Omental fat pad (tissue), 3 donors: ENCODE measurements at regions not wholly inside any gene's neighbourhood (a gene's known extent, or its start where the extent isn't known, plus 50 kb on each side); places are given as distances from the start of the nearest gene placed in this dataset.

ENCODE experiments used
- ATAC-seq: fragments of 150-250 bp; one replicate; pipeline ENCODE4 v1.9.1; 2016; ENCODE audit warnings: mild to moderate bottlenecking, moderate library complexity; ENCODE audit not compliant: low FRiP score
- DNase-seq: peaks from one replicate; pipeline ENCODE4 v3.0.0-alpha.2; 2019; ENCODE audit warnings: low spot score
- CTCF ChIP-seq, 3 donors: fragments of 450-650 bp; IDR thresholded peaks; one replicate each; pipeline ENCODE4 v1.5.1; 2016 to 2017; ENCODE audit warnings: antibody characterized with exemption in 3 of 3, mild to moderate bottlenecking in 3 of 3, moderate library complexity in 2 of 3

DNA sequence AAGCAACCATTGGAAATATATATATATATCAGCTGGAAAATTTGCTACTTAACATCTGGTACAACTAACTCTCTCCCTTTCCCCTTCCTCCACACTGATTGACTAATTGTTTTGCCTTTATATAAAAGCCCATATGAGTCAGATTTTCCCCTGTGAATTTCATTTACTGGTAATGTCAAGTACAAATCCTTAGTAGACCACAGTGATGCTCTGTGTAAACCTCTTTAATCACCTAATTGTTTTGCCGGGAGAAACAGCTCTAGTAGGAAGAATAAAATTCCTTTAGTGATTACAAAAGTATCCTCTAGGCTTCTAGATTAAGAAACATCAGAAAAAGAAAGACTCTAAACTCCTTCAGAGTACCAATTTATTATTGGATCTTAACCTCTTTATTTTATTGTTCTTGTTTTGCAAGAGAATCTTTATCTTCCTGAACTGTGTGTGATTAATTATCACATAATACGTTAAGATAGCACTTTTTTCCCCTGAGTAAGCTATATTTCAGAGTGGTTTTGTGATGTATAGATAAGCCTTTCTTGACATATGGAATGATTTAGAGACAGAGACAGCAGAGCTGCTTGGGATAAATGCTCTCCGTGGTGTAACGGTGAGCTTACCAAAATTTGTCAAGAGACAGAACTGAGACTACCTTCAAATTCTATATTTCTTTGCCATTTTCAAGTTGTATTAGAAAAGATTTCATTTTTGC, 1606.4 kb upstream of the TENM3 start:
- ATAC-seq (no peak), DNase-seq (no peak)
- no peak for TF ChIP-seq CTCF (IDR thresholded peaks at IDR 0.05)

DNA sequence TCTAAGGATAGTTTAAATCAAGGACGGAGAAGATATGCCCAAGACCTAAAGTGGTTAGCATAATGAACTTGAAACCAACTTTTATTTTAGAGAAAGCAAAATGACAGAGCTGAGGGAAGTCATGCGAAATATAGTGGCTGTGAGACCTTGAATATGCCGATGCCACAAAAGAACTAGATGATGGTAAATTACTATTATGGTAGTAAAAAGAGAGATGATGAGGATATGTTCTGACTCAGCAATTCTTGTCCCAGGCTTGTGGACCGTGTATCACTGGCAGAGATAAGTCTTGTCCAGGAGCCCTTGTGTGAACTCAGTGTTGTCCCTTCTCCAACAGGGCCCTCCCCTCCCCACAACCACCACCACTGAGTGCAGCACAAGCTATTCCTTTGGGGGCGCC, 1605.6 kb upstream of the TENM3 start:
- DNase-seq (no peak), ATAC-seq (no peak)
- TF ChIP-seq CTCF (IDR thresholded peaks at IDR 0.05), result no peak

DNA sequence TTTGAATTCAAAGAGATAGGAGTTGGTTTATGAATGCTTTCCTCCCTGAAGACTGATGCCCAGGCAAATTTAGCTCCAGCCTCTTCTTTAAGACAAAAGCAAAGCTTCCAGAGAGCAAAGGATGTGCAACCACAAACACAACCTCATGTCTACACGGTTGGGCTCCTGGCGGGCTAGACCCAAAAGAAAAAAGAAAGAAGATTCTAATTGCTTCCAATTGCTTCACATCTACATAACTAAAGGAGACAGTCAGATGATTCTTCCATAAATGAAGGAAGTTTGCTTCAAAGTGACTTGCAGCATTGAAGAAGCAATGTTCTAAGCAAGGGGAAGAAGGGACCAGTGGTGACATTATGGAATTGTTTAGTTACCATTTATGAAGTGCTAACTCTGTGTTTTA, 1603.0 kb upstream of the TENM3 start:
- TF ChIP-seq CTCF (IDR thresholded peaks at IDR 0.05), result no peak
- no peak for ATAC-seq
- no peak for DNase-seq

DNA sequence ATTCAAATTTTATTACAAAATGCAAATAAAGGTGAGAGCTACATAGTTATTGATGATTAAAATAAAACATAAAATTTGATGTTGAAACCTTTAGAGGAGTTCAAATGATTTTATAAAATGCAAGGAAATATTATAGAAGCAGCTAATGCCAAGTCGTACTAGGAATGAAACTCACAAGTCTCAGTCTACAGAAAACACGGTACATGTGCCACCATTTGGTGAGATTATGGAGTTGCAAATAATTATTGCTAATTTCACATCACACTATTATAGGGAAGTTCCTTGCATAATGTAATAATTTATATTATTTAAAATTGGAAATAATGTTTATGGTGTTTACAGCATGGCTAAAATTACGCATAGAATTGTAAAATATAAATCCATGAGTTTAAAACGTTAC, 1601.7 kb upstream of the TENM3 start:
- ATAC-seq (no peak), DNase-seq (no peak)
- TF ChIP-seq CTCF (IDR thresholded peaks at IDR 0.05), result no peak

GRCh38 chr4:180642732-180643131, 1600.5 kb upstream of the TENM3 start:
- ATAC-seq (no peak), DNase-seq (no peak)
- no peak for TF ChIP-seq CTCF (IDR thresholded peaks at IDR 0.05)

DNA sequence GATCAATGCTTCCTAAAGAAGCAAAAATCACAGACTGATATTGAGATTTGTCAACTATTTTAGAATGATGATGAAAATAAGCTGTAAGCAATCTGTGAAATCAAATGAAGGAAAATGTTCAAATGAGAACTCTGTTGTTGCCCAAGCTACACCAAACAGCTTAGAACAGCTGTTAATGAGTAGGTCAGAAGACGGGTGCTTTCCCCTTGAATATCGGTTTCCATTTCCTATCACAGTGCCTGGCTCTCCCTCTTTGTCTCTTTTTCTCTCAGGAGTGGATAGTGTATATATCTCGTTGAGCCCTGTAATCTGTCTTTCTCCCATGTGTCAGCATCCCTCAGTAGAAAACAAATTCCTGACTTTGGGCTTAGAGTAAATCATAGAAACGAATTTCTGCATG, 1592.9 kb upstream of the TENM3 start:
- no peak for TF ChIP-seq CTCF (IDR thresholded peaks at IDR 0.05)

GRCh38 chr4:180652533-180652932, 1590.7 kb upstream of the TENM3 start:
- DNase-seq, result no peak
- no peak for TF ChIP-seq CTCF (IDR thresholded peaks at IDR 0.05)
- ATAC-seq, result no peak

More for the DNA sequence above, 1592.9 kb upstream of the TENM3 start:
- DNase-seq, result no peak
- ATAC-seq, result no peak
